ENCODE measurements at regions not wholly inside any gene's neighbourhood (a gene's known extent, or its start where the extent isn't known, plus 50 kb on each side); places are given as distances from the start of the nearest gene placed in this dataset.
A peak's percentile ranks its signal among the peaks of the same experiment; 100 is the strongest.

DNA sequence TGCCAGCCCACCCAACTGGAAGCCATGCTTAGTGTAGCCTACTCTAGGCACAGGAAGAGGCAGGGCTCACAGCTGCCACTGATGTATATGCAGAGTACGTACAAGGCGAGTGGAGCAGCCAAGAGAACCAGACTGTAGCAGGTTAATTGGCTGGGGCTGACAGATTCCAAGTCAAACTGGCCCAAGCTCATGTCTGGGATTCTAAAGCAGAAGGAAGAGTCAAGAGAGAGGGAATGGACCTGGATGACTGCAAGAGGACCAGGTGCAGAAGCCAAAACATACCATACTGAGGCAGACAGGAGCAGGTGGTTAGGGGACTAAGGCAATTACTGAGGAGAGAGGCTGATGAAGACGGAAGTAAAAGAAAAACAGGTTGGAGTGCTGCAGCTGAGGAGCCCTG is 51.3 kb upstream of the LRRN2 start:
- no peak for DNase-seq

DNA sequence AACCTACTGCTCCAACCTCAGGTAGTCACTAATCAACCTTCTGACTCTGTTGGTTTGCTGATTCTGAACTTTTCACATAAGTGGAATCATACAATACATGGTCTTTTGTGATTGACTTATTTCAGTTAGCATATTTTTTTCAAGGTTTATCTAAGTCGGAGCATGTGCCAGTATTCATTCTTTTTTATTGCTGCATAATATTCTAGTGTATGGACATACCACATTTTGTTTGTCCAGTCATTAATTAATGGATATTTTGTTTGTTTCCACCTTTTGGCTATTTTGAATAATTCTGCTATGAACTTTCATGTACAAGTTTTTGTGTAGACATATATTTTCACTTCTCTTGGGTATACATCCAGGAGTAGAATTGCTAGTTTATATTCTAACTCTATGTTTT is 53.0 kb upstream of the LRRN2 start:
- DNase-seq: no peak

DNA sequence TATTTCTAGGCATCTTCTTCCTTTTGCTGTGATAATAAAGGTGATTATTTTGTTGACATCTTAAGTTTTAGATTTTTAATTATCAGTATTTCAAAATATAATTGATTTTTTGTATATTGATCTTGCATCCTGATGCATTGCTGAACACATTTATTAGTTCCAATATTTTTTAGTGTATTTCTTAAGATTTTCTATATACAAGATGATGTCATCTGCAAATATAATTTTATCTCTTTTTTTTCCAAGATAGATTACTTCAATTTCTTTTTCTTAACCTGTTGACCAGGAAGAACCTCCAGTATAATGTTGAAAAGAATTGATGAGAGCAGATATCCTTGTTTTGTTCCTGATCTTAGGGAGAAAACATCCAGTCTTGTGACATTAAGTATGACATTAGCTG is 54.8 kb upstream of the LRRN2 start:
- no peak for DNase-seq

DNA sequence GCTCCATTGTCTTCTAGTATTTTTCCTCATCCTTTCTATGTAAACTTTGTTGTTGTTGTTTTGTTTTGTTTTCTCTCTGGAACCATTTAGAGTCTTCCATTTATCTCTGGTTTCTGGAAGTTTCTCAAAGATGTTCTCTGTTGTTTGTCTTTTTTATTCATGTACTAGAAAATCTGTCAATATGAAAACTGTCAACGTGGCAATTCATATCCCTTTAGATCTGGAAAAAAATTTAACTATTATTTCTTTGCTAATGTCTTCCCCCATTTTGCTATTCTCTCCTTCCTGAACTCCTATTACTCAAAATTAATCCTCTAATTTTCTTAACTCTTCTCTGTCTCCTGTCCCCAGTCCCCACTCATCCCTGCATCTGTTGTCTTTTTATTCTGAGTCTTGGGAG is 55.9 kb upstream of the LRRN2 start:
- DNase-seq: no peak

GRCh38 chr1:204742676-204743251 is 57.2 kb upstream of the LRRN2 start:
- no peak for DNase-seq

DNA sequence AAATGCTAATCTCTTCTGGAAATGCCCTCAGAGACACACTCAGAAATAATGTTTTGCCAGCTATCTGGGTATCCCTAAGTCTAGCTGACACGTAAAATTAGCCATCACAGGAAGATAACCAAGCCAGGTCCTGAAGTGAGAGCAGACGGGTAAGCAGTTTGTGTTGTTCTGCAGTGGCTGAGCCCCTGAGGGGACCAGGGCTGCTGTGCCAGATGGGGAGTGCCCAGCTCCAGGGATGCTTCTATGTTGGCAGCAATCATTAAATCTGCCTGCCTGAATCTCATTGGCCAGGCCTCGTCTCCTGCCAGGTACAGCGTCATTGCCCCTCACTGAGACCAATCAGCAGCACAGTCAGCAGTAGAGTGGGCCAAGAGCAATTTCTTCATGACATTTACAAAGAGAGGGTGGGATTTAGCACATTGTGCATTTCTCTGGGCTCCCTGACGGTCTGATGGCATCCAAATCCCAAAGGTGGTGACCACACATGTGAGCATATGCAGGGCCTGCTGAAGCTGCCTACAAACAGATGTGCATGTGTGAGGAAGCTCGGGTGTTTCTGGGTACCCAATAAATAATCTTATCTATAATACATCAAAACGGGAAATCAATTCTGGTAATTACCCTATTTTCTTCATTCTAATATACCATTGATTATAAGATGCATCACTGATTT is 58.7 kb upstream of the LRRN2 start:
- DNase-seq: no peak

DNA sequence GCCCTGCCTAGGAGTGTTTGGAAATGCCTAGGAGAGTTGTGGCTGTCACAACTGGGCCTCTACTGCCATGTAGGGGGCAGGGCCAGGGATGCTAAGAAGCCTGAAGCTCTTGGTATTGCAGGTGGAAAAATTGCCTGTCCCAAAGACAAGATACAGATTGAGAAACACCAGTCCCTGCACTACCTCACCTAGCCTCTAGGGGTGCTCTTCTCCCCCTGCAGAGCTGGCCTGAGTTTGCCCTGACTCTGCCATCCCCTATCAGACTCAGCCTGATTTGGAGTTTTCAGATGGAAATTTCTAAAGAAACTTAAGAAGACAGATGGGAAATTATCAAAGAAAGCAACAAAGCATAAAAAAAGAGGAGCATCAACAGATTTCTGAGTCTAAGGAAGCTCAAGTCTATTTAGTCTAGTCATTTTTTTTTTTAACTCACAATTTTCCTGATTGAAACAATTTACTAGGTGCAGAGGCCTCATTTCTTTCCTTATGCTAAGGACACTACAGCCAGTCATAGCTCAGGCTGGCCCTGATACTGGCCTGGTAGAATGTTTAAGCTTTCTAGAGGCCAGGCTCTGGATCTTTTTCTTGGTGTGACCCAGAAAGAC is 61.4 kb upstream of the LRRN2 start:
- DNase-seq: peak in 1 of 3 donors; percentile 21

- DNase-seq: no peak
Observed at GRCh38 chr1:204751480-204751879, 65.9 kb upstream of the LRRN2 start.

GRCh38 chr1:204751883-204752687 is 66.5 kb upstream of the LRRN2 start:
- DNase-seq: no peak

DNA sequence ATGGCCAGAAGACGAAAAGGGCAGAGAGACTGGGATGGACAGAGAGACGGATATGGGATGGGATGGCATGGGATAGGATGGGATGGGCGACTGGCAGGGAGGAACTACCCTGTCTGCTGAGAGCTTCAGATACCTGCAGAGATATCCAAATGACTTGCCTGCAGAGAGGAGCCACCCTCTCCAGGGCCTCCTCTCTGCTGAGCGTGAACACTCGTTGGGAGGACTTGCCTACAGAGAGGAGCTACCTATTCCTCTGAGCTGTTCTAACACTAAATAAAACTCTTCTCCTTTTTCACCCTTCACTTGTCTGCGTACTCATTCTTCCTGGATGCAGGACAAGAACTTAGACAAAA is 67.1 kb upstream of the LRRN2 start:
- no peak for DNase-seq

GRCh38 chr1:204754821-204755220 is 69.3 kb upstream of the LRRN2 start:
- DNase-seq: no peak

DNA sequence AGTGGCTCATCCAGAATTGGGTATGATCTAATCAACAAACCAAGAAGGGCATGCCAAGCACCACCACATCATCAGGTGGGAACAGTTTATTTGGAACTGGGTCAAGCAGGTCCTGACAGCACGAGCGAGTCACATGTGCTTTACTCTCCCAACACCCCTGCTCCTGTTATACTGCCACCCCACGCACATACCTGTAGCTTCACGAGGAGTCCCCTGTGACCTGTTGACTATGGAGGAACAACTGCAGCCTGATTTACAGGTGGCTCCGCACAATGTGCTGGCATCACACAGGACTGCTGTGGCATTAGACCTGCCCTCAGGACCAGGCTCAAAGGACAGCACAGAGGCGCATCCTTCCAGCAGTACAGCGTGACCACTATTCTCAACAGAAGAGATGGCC is 70.8 kb upstream of the LRRN2 start:
- DNase-seq: no peak

- DNase-seq: no peak
Observed at GRCh38 chr1:204756811-204757210, 71.3 kb upstream of the LRRN2 start.

DNA sequence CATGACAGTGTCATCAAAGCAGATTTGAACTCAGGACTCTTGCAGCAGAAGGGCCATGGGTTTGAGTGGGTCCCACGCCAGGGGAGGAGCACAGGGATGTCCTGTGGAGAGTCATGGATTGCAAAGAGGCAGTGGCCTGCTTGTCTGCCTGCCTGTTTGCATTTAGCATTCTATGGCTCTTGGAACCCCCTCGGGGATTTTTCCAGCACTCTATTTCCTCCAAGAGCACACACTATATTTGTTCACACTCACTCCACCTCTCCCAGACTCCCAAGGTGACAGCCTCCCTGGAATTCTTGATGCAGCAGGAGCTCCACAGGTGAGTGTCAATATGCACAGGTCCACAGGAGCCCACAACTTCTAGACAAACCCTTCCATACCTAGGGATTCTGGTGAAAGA is 73.1 kb upstream of the LRRN2 start:
- DNase-seq: no peak

DNA sequence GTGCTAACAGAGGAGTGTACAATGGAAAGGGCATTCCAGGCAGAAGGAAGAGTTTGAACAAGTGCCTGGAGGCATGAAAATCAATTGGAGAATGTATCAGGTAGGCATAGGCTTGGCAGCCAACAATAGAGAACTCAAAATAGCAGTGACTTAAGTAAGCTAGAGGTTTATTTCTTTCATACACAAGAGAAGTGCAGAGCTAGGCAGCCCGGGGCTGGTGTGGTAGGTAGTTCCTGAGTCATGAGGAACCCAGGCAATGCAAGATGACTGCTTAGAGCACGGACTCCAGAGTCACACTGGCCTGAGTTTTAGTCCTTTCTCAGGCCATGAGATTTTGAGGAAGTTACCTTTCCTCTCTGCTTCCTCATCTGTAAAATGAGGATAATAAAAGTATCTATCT is 74.8 kb upstream of the LRRN2 start:
- DNase-seq: no peak

- no peak for DNase-seq
Observed at GRCh38 chr1:204760757-204761156, 75.2 kb upstream of the LRRN2 start.

DNA sequence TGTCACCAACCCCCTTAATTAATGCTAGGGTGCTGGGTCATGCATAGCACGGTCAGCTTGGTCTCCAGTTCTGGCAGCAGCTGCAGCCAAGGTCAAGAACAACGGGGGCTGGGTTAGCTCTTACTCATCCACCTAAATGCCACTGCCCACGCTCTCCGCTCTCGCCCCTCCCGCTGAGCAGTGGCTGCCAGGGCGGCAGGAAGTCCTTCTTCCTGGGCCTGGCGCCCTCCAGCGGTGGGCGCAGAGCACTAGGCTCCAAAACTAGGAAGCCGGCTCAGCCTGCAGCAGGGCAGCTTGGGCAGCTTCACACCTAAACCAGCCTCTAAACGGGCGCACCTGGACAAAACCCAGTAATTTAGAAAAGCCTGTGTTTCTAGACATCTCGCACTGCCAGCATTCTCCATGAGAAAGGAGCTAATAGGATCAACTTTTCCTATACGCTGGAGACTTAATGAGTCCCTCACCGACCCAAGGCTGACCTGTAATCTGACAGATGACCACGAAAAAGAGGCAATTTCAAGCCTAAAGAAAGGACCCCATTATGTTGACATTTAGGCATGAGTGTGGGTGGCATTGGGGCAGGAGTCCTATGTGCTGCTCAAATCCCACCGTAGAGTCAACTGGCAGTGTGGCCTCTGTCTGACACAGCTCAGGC is 78.4 kb upstream of the LRRN2 start:
- peak; percentile 45 to 57 (median 52) for DNase-seq

- DNase-seq: no peak
Observed at GRCh38 chr1:204769997-204770396, 84.5 kb upstream of the LRRN2 start.

- DNase-seq: no peak
Observed at GRCh38 chr1:204771358-204771757, 85.8 kb upstream of the LRRN2 start.

GRCh38 chr1:204773246-204773645 is 87.7 kb upstream of the LRRN2 start:
- DNase-seq: no peak

- no peak for DNase-seq
Observed at GRCh38 chr1:204775546-204775945, 90.0 kb upstream of the LRRN2 start.

DNA sequence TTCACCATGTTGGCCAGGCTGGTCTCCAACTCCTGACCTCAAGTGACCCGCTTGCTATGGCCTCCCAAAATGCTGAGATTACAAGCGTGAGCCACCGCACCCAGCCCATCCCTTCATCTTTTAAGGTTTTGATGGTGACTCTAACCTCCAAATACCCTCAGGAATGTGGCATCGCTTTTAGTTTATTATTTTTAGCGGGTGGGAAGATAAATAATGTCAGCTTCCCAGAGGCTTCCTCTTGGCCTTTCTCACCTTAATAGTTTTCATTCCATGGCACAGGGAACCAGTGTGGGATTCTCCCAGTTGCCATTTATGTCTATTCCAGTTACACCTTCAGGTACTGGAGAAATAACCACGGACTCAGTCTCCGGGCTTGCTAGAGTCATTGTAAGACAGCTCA is 92.1 kb upstream of the LRRN2 start:
- DNase-seq: no peak

Measured in muscle of back (tissue), 3 donors.